ENCODE measurements at regions not wholly inside any gene's neighbourhood (a gene's known extent, or its start where the extent isn't known, plus 50 kb on each side); places are given as distances from the start of the nearest gene placed in this dataset.

DNA sequence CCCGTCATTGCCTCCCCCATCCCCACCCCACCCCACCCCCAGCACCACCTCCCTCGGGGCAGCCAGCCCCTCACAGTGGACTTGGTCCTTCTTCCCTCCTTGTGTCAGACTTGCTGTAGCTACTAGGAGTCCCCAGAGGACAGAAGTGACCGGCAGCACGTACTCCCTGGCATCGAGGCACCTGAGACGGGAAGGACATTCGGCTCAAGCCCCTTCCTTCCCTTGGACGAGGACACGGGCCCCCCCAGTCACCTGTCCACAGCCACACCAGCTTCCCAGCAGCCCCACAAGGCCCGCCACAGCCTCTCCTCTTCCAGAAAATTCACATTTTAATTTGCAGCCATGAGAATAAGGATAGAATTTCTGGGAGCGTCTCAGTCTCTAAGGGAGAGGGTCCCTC, 267.8 kb upstream of the SHH start:
- no peak for TF ChIP-seq RAD21 (conservative IDR thresholded peaks at IDR 0.05)
- no peak for TF ChIP-seq POLR2AphosphoS5 (IDR thresholded peaks at IDR 0.05)
- TF ChIP-seq TAF1 (IDR thresholded peaks at IDR 0.05; ENCODE audit: low read depth): no peak
- no peak for TF ChIP-seq CTCF (IDR thresholded peaks at IDR 0.05; ENCODE audit: poor library complexity, severe bottlenecking)
- no peak for TF ChIP-seq MXI1 (conservative IDR thresholded peaks at IDR 0.05; ENCODE audit: poor library complexity, severe bottlenecking)
- TF ChIP-seq, protein P1, sequence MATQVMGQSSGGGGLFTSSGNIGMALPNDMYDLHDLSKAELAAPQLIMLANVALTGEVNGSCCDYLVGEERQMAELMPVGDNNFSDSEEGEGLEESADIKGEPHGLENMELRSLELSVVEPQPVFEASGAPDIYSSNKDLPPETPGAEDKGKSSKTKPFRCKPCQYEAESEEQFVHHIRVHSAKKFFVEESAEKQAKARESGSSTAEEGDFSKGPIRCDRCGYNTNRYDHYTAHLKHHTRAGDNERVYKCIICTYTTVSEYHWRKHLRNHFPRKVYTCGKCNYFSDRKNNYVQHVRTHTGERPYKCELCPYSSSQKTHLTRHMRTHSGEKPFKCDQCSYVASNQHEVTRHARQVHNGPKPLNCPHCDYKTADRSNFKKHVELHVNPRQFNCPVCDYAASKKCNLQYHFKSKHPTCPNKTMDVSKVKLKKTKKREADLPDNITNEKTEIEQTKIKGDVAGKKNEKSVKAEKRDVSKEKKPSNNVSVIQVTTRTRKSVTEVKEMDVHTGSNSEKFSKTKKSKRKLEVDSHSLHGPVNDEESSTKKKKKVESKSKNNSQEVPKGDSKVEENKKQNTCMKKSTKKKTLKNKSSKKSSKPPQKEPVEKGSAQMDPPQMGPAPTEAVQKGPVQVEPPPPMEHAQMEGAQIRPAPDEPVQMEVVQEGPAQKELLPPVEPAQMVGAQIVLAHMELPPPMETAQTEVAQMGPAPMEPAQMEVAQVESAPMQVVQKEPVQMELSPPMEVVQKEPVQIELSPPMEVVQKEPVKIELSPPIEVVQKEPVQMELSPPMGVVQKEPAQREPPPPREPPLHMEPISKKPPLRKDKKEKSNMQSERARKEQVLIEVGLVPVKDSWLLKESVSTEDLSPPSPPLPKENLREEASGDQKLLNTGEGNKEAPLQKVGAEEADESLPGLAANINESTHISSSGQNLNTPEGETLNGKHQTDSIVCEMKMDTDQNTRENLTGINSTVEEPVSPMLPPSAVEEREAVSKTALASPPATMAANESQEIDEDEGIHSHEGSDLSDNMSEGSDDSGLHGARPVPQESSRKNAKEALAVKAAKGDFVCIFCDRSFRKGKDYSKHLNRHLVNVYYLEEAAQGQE (IDR thresholded peaks at IDR 0.05; ENCODE audit: borderline replicate concordance): no peak
- TF ChIP-seq EZH2 (IDR thresholded peaks at IDR 0.05; ENCODE audit: borderline replicate concordance, insufficient read depth, low read length, poor library complexity, severe bottlenecking): no peak
- no peak for TF ChIP-seq SMC3 (conservative IDR thresholded peaks at IDR 0.05; ENCODE audit: poor library complexity)
- no peak for TF ChIP-seq EP300 (conservative IDR thresholded peaks at IDR 0.05; ENCODE audit: poor library complexity, severe bottlenecking)

Measured in neural cell (in vitro differentiated cells).